ENCODE measurements at regions not wholly inside any gene's neighbourhood (a gene's known extent, or its start where the extent isn't known, plus 50 kb on each side); places are given as distances from the start of the nearest gene placed in this dataset.
A peak's percentile ranks its signal among the peaks of the same experiment; 100 is the strongest.
"Not testable (repeated sequence)": the region's sequence is repeated elsewhere in the genome, so short reads cannot be mapped to it uniquely, and the experiment has no call there.

DNA sequence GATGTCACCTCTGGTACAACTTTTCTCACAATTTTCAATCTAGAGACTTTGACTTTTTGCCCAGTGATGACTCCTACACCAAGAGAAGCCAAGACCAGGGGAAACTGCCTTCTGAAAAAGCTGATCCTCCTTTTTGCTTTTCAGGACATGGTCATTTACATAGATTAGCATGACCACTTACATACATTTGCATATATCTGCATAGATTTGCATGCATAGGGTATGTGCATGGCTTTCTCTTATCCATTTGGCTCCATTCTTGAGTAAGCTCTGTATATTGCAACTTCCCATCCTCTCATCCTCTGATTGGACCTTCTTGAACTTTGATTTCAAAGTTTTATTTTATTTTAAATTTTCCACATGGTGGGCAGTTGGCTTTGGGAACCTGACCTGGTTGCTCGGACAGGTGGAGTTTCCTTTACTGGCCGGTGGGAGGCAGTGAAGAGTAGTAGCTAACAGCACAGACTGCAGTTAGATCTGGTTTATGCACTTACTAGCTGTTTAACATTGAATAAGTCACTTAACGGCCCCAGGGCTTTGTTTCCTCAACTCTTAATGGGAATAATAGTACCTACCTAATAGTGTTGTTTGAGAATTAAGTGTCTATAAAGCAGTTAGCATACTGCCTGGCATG, 92.9 kb downstream of the GPR139 start:
- DNase-seq (ENCODE audit: low spot score) = no peak

DNA sequence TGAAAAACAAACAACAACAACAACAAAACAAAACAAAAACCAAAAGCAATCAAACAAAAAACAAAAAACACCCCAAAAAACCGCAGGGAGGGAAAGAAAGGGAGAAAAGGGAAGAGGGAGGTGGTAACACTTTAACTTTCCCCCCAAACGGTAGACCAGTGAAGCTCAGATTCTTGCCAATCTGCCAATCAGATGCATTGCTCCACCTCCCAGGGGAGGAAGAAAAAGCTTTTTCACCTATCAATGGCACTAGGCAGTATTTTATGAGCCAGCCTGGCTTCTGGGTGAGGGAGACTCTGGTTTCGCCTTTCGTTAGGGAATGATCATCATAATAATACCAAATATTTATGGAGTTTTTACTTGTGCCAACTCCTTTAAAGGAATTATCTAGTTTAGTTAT, 94.1 kb downstream of the GPR139 start:
- DNase-seq (ENCODE audit: low spot score) = no peak

DNA sequence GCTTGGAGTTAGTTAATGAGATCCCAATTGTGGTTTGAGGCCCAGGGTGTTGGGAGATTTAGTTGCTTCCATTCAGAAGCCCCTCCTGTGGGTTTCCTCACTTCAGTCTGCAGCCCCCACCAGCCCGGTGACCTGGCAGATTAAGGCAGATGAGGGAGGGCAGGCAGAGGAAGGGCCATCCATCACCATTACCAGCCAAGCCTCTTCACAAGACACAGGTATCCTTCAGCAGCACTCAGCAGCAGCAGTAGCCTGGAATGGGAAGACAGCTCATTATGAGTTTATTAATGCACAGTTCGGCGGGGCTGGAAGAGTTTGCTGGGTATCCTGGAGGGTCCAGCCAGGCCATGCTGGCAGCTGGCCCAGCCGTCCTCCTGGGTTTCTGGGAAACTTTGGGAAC, 90.0 kb upstream of the GPRC5B start:
- no peak for DNase-seq (ENCODE audit: low spot score)

DNA sequence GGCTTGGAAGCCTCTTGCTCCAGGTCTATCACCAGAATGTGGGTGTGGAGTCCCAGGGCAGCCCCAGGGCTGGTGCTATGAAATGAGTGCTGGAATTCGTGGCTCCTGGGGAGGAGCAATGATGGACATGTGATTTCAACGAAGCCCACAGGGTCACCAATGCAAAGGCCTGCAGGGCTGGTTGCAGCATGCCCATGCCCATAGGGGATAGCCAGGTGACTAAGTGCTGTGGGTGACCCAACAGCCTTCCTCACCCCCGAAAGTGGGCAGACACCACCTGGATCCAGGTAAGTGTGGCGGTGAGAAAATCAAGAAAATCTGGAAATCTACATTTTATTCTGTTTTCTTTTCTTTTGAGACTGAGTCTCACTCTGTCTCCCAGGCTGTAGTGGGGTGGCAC, 87.5 kb upstream of the GPRC5B start:
- DNase-seq (ENCODE audit: low spot score) = no peak

DNA sequence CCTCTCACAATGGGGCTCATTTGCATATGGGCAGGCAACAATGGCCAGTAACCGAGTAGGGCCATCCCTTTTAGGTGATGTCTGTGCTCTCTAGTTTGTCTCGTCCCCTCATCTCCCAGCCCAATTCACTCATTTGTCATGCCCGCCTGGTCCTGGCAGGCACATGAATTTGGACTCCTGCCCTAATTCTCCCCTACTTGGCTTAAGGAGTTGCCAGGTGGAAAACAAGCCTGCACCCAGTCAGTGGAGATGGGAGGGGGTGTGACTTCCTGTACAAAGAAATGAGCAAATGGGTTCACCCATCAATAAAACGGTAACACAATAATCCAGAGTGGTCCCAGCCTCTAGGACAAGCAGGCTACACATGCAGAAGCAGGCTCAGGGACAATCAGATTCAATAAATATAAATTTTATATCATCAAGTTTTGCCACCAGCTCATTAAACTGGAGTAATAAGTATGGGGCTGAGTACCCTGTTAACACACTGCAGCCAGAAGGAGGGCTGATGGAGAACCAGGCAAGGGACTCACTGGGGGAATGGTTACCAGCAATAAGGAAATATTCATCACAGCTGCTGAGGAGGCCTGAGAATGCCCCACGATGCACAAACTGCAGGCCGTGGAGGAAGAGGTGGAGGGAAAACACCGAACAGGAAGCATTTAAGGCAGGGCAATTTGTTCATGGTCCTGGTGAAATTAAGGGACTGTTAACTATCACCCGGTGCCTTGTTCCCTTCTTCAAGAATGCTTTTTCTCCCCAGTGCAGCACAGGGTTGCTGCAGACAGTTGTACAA, 84.4 kb upstream of the GPRC5B start:
- DNase-seq (ENCODE audit: low spot score) = no peak

DNA sequence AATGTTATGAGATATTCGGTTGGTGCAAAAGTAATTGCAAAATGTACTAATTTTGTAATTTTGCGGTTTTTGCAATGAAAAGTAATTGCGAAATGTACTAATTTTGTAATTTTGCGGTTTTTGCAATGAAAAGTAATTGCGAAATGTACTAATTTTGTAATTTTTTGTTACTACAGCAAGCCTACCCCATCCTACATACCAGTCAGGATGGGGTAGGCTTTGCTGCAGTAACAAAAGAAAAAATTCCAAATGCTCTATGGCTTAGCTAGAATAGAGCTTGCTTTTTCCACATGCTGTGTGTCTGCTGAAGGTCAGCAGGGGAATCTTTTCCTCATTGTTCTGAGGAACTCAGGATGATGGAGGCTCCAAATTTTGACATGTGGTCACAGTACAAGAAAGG, 83.3 kb upstream of the GPRC5B start:
- no peak for DNase-seq (ENCODE audit: low spot score)

DNA sequence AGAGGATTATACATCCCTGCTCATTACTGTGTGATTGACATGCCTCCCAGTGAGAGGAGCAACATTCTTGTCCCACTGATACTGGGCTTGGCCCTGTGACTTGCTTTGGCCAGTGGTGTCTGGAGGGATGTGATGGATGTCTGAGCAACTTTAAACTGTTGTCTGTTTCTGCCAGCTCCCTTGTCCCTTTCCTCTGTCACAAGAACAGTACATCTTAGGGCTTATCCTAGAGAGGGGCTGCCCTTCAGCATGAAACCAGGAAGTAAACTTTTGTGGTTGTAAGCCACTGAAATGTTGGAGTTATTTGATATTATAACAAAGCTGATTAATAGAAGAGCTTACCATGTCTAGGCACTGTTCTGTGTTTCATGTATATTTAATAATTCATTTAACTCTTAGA, 82.9 kb upstream of the GPRC5B start:
- no peak for DNase-seq (ENCODE audit: low spot score)

DNA sequence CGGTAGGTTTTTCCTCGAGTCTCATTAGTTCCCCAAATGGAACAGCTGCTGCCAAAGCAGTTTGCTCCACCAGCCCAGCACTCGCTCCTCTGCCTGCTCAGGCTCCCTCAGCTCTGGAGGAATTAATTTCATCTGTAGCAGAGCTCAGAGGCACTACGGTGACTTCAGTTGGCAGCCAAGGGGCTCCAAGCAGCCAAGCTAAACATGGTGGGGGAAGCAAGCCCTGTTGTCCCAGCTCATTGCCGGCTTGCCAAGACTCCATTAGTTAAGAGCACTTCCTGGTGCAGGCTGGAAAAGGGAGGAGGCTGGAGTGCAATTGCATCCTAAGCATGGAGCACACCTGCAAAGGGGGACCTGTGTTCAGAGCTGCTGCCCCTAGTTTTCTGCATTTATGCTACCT, 78.7 kb upstream of the GPRC5B start:
- DNase-seq (ENCODE audit: low spot score) = peak; percentile 53

DNA sequence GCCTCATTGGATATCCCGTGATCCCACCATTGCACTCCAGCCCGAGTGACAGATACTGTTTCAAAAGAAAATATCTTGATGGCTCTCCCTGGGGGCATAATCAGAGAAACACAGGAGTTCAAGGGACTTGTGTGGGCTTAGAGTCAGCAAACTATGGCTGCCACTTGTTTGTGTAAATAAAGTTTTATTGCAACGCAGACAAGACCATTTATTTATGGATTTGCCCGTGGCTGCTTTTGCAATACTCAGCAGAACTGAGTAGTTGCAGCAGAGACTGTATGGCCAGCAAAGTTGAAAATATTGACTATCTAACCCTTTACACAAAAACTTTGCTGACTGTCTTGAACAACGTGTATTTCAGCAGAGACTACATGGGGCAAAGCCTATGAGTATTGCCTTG, 75.5 kb upstream of the GPRC5B start:
- DNase-seq (ENCODE audit: low spot score) = no peak

DNA sequence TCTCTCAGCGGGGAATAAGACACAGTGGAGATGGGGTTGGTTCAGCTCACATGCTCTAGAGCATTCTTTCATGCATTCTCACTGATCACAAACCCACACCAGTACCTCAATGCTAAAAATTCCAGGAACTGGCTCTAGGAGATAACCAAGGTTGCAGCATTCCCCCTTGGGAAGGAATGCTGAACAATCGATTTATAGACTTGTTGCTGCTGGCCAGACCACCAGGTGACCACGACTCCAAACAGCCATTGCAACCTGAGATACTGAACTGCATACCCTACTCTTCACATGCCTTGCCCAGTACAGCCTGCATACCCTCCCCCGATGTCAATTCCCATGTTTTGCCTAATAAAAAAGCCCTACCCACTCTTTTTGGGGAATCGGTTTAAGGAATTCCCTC, 75.1 kb upstream of the GPRC5B start:
- no peak for DNase-seq (ENCODE audit: low spot score)

DNA sequence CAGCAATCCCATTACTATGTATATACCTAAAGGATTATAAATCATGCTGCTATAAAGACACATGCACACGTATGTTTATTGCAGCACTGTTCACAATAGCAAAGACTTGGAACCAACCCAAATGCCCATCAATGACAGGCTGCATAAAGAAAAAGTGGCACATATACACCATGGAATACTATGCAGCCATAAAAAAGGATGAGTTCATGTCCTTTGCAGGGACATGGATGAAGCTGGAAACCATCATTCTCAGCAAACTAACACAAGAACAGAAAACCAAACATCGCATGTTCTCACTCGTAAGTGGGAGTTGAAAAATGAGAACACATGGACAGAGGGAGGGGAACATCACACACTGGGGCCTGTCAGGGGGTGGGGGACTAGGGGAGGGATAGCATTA, 71.2 kb upstream of the GPRC5B start:
- not testable (repeated sequence) for DNase-seq (ENCODE audit: low spot score)

DNA sequence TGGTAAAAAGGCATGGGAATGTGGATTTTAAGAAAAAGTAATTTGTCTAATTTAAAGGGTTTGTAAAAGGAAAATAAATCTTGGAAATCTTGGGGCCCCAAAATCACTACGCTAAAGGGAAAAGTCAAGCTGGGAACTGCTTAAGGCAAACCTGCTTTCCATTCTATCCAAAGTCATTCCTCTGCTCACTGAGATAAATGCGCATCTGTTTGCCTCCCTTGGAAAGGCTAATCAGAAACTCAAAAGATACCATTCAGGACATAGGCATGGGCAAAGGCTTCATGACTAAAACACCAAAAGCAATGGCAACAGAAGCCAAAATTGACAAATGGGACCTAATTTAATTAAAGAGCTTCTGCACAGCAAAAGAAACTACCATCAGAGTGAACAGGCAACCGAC, 70.4 kb upstream of the GPRC5B start:
- DNase-seq (ENCODE audit: low spot score) = not testable (repeated sequence)

DNA sequence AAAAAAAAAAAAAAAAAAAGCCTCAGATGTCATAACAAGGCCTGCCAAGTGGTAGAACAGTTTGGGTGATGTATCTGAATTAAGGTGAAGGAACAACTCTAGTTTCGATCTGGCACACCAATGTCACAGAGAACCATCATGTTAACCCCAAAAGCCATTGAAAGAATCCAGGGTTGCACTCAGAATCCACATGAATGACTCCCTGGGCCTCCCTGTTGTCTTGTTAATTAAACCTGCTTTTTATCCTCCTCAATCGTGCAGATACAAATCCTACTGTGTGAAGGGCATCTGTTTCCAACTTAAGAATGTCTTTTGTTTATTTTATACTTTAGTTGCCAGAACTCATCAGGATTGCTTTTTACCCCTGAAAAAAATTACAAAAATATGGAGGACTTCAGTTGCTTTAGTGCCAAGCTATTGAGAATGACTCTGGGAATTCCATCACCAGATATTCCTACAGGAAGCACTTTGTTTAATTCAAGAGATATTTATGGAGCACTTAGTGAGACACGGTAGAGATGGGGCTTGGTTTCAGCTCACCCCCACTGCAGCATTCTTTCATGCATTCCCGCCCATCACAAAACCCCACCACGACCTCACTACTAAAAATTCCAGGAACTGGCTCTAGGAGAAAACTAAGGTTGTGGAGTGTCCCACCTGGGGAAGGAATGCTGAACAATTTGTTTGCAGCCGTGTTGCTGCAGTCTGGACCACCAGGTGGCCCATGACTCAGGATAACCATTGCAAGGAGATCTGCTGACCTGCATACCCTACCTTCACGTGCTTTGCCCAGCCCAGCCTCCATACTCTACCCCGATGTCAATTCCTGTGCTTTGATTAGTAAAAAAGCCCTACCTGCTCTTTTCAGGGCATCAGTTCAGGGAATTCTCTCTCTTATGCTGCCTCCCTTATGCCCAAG, 63.8 kb upstream of the GPRC5B start:
- no peak for DNase-seq (ENCODE audit: low spot score)

DNA sequence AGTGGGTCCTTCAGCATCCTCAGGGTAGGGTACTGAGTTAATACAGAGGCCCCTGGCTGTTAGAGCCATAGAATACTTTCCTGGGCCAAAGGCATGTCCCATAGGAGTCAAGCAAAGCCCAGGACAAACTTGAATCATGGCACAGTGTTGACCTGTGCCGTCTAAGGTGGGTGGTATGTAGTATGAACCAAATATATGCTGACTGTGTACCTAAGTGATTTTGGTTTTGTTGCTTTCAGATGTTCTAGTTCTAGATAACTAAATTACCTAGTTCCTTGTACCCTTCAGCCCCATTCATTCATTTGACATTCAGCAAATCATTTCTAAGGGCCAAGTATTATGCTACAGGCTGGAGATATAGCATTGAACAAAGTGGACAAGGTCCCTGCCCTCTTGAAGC, 61.3 kb upstream of the GPRC5B start:
- no peak for DNase-seq (ENCODE audit: low spot score)

DNA sequence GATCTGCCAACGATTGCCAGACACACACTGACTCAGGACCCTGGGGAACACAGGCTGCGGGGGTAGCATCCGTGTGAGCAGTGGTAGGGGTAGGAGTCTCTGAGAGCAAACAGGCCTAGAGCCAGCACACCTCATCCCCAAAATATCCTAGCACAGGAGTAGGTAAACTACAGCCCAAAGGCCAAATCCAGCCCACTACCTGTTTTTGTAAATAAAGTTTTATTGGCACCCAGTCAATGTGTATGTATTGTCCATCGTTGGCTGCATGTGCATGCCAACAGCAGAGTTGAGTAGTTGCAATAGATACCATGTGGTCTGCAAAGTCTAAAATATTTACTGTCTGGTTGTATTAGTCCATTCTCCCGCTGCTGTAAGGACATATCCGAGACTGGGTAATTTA, 55.5 kb upstream of the GPRC5B start:
- DNase-seq (ENCODE audit: low spot score) = no peak

DNA sequence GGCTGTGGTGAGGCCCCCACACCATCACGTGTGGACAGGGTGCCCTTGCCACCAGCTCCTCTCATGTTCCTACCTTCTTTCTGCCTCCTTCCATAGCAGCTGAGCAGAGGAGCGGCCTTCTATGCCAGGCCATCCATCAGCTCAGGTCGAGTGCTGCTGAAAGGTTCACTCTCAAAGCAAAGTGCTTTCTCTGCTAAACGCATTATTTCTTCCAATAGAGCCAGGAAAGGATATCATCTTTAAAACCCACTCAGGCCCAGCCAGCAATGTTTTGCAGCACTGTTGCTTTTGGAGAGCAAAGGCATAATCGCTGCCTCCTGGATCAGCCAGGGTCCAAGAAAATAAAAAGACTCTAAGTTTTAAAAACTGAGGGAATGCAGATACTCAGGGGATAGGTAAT, 54.9 kb upstream of the GPRC5B start:
- DNase-seq (ENCODE audit: low spot score) = no peak

DNA sequence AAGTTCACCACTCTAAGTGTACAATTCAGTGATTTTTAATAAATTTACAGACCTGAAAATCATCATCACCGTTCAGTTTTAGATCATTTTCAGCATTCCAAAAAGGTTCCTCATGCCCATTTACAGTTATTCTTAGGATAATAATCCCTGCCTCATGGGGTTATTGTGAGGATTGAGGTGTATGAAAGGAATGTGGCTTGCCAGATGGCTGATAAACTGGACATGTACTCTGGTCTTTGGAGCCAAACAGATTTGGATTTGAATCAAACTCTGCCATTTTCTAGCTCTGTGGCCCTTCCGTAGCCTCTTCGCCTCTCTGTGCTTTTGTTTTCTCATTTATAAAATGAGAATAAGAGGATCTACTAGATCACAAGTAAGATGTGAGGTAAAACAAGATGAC, 53.9 kb upstream of the GPRC5B start:
- DNase-seq (ENCODE audit: low spot score) = no peak

DNA sequence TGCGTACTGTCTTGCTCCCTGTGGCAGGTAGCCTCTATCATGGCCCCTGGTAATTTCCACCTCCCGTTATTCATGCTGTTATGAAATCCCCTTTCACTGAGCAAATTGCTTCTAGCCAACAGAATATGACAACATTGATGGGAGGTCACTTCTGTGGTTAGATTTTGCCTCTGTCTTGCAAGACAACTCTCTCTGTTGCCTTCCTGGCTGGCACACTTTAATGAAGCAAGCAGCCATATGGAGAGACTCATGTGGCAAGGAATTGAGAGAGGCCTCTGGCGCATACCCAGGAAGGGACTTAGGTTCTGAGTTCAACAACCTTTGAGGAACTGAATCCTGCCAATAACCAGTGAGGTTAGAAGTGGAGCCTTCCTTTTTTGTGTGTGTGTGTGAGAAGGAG, 51.8 kb upstream of the GPRC5B start:
- DNase-seq (ENCODE audit: low spot score) = no peak

DNA sequence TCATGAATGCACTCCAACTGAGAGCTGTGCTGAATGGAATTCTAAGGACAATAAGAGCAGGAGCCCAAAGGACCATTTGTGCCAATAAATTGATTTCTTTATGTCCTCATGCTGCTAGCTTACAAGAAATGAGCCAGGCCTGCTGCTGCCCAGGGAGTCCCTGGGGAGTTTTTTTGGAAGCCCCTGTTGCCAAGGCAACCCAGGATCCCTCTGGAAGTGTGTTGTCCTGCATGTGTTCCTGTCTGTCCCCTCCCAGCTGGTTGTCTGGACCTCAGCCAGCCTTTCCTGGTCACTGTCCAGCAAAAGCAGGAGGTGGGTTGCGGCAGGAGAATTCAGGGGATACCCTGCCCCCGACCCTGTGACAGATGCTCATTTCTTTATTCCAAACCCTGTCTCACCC, 51.0 kb upstream of the GPRC5B start:
- no peak for DNase-seq (ENCODE audit: low spot score)

All from Ammon's horn (tissue), 1 donor.